VCaP (cell line): ENCODE measurements at regions not wholly inside any gene's neighbourhood (a gene's known extent, or its start where the extent isn't known, plus 50 kb on each side); places are given as distances from the start of the nearest gene placed in this dataset.

Source experiments
- H3K27ac ChIP-seq: fragments of 450-650 bp; 2 replicates; pipeline ENCODE4 v1.5.1; 2017
- CTCF ChIP-seq: fragments of 450-650 bp; conservative IDR thresholded peaks from 2 replicates; pipeline ENCODE4 v1.5.1; 2017; ENCODE audit warnings: mild to moderate bottlenecking, moderate library complexity

DNA sequence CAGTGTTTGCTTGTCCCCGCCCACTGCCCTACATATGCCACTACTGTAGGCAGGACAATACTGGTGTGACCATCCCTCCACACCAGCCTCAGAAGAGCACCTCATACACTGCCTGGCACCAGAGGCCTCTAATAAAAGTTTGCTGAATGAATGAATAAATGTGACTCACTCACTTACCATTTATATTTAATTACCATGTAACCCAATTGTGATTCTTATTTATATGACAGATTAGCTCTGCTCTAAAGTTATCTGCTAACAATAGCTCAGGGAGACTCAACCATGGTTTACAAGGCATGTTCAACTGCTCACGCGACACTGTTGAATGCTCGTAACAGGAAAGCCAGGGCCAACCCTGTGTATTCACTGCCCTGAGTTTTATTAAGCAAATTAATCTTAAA, 66.0 kb upstream of the DOCK9 start:
- no peak for TF ChIP-seq CTCF
- peak overlapping the region; percentile 73; the same call in 1 of the 2 replicates for H3K27ac ChIP-seq

DNA sequence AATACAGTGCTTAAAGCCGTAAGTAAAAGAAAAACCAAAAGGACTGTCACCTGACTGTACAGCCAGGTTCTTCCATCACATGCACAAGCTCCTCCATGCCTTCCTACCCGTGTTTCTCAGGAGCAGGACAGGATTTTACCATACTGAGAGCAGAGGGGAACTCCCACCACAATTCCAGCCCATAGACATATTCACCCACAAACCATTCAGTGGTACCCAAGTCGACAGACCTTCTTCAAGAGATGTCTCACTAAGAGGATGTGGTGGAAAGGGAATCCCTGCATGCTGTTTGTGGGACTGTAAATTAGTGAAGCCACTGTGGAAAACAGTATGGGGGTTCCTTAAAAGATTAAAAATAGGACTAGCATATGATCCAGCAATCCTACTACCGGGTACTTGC, 66.9 kb upstream of the DOCK9 start:
- peak overlapping the region; percentile 73 for H3K27ac ChIP-seq
- TF ChIP-seq CTCF: no peak

GRCh38 chr13:99045396-99045795, 67.5 kb upstream of the DOCK9 start:
- H3K27ac ChIP-seq: peak overlapping the region; percentile 73
- TF ChIP-seq CTCF: no peak

DNA sequence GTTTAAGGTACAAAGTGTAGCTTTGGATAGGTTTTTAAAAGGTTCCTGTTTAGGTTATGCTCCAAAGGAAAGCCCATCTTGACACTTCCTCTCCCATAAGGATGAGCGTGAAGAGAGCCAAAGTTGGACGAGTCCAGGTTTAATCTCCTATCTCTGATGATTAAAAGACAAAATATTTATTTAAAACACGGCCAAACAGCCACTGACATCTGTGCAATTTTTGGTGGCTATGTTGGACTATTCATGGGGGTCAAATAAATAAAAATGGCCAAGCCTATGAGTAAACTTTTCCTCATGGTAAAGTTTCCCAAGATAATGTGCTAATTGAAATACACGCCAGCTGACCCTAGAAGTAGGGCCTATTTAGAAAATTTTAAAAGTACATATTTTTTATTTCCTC, 69.0 kb upstream of the DOCK9 start:
- TF ChIP-seq CTCF: no peak
- peak overlapping the region; percentile 73 for H3K27ac ChIP-seq

DNA sequence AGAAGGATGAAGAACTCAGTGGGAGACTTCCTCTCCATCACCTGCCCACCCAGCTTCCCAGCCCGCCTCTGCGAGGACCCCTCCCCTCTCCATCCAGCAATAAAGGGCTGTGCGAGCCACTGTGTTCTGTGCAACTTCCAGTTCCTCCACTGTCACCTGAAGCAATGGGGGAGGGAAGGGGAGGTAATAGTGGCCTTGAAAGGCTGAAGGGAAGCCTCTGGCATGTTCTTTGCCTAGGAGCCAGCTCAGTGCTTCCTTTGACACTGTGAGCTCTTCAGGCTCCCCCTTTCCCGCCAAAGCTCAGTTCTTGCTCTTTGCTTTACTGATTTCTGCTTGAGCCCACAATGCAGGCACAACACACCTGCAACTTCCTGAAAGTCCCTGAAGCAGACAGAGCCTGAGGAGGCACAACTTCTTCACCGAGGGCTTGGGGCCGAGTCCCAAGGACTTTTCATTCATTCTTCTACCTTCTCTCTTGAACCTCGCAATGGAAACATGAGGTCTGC, 73.2 kb upstream of the DOCK9 start:
- H3K27ac ChIP-seq: no peak overlapping the region
- TF ChIP-seq CTCF: no peak

DNA sequence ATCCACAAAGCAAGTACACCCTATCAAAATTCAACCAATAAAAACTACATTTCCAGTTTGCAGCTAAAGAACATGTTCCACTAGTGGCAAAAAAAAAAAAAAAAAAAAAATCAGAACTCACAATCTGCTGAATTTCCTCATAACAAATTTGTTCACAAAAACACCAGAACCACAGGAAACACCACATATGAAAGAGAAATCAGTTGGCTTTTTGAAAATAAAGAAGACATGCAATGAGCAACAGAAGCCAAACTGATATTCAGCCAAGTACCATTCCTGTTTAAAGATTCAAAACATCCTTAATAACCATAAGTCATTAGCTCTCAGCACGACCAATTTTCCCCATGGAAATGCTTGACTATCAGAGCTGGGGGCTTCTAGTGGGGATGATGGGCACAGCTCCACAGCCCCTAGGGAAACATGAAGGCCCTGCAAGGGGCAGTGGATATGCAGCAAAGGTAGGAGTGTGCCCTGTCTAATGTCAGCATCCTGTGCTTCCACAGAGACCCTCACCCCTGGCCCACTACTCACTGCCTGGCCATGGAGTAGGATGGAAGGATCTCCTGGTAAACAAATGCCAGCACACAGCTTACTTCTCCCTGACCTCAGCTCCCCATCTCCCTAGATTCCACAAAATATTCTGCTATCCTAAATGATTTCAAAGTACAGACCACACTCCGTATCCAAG, 74.0 kb upstream of the DOCK9 start:
- no peak overlapping the region for H3K27ac ChIP-seq
- no peak for TF ChIP-seq CTCF

DNA sequence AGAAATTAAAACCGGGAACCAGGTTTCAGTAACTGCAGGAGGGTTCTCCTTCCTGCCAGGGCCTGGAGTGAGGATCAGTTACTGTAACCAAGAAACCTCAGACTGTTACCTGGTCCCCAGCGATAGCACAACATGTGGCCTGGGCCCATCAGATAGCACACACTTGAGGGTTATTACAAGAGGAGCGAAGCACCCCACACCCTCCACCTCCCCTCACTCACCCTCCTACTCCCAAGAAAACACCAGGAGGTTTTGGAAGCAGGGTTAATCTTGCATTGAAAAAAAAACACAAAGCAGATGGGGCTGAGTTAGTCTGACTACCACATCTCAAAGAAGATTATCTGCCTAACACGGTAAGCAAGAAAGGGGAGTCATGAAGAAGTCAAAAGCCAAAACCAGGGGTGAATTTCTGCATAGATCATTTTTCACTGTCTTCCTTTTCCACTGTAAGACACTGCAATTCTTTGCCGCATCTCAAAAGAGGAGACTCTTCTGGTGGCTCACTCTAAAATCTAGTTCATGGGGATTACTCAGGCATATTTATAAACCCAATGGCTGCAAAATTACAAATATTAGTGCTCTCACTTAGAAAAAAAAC, 75.9 kb upstream of the DOCK9 start:
- no peak for TF ChIP-seq CTCF
- H3K27ac ChIP-seq: no peak overlapping the region
